ENCODE measurements at regions not wholly inside any gene's neighbourhood (a gene's known extent, or its start where the extent isn't known, plus 50 kb on each side); places are given as distances from the start of the nearest gene placed in this dataset.
"Not testable (repeated sequence)": the region's sequence is repeated elsewhere in the genome, so short reads cannot be mapped to it uniquely, and the experiment has no call there.

DNA sequence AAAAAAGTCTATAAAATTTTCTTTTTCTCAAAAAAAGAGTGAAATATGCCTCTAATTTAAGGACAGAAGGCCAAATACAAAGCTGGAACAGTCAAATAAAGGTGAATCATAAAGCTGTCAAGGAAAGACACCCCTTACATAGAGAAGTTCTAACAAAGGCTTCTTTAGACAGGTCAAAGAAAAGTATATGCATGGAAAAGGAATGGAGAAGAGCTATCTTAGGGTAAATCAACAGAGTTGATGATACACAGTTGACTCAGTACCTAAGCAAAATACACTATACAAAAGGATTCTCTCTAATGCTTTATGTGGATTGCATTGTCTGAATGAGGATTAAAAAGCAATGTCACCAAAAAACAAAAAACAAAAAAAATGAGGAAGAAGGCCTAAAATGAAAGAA lies 214.8 kb downstream of the TXNL1 start:
- POLR2A ChIA-PET, result no interaction called here
- Mint-ChIP-seq H3K36me3 (no peaks in the 10 kb centered on the region), H3K4me3 (no peak overlapping the region), H3K27me3 (no peaks in the 10 kb centered on the region), H3K27ac (no peak overlapping the region), H3K9me3 (peaks cover 9% of the 10 kb centered on the region), H3K4me1 (ENCODE audit: low read depth) (no peaks in the 10 kb centered on the region)
- CTCF ChIA-PET, result interaction anchor here (1.1 kb wide), 1 partner anchor 14 kb away, joined by 3 read pairs; no protein-coding TSS in a partner anchor
- intact Hi-C loops (cut with micrococcal nuclease), result no loop called here
- no peak for DNase-seq

DNA sequence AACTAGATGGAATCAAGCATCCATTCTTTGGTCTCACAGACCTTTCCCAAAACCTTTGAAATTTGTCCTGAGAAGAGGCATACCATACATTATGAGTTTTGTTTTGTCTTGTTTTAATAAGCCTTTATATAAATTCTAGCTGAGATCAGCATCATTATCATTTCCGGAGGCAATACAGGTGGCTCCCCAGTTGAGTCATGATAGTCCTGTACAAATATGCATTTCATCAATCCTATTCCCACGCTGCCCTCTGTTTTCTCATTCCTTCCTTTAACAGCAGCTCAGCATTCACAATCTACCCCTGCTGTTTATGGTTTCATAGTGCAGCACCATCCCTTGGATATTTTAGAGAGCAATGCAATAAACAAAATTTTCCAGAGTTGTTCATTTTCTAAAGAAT lies 216.7 kb downstream of the TXNL1 start:
- peaks cover 4% of the 10 kb centered on the region for H3K9me3 Mint-ChIP-seq
- DNase-seq, result no peak
- H3K4me3 Mint-ChIP-seq, result no peak overlapping the region
- ChIA-PET POLR2A (no interaction called here), CTCF (no interaction called here)
- intact Hi-C loops (cut with micrococcal nuclease), result no loop called here
- H3K36me3 Mint-ChIP-seq, result no peaks in the 10 kb centered on the region
- no peak overlapping the region for H3K27ac Mint-ChIP-seq
- H3K27me3 Mint-ChIP-seq, result no peaks in the 10 kb centered on the region
- H3K4me1 Mint-ChIP-seq (ENCODE audit: low read depth), result no peaks in the 10 kb centered on the region

DNA sequence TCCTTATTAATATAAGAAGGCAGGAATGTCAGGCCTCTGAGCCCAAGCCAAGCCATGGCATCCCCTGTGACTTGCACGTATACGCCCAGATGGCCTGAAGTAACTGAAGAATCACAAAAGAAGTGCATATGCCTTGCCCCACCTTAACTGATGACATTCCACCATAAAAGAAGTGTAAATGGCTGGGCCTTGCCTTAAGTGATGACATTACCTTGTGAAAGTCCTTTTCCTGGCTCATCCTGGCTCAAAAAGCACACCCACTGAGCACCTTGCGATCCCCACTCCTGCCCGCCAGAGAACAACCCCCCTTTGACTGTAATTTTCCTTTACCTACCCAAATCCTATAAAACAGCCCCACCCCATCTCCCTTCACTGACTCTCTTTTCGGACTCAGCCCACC lies 217.5 kb downstream of the TXNL1 start:
- H3K4me3 Mint-ChIP-seq; H3K27me3 Mint-ChIP-seq; DNase-seq; POLR2A ChIA-PET; H3K27ac Mint-ChIP-seq; H3K4me1 Mint-ChIP-seq (ENCODE audit: low read depth); intact Hi-C loops (cut with micrococcal nuclease); H3K9me3 Mint-ChIP-seq; CTCF ChIA-PET; H3K36me3 Mint-ChIP-seq: not testable (repeated sequence)

DNA sequence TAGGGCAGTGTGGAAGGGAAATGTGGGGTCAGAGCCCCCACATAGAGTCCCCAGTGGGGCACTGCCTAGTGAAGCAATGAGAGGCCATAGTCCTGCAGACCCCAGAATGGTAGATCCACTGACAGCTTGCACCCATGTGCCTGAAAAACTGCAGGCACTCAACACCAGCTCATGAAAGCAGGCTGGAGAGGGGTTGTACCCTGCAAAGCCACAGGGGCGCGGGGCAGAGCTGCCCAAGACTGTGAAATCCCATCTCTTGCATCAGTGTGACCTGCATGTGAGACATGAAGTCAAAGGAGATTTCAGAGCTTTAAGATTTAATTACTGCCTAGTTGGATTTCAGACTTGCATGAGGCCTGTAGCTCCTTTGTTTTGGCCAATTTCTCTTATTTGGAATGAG lies 224.0 kb downstream of the TXNL1 start:
- peaks cover 15% of the 10 kb centered on the region for H3K9me3 Mint-ChIP-seq
- no peak for DNase-seq
- CTCF ChIA-PET, result no interaction called here
- H3K27ac Mint-ChIP-seq, result no peak overlapping the region
- POLR2A ChIA-PET, result no interaction called here
- intact Hi-C loops (cut with micrococcal nuclease), result no loop called here
- H3K4me1 Mint-ChIP-seq (ENCODE audit: low read depth), result no peaks in the 10 kb centered on the region
- H3K4me3 Mint-ChIP-seq, result no peak overlapping the region
- no peaks in the 10 kb centered on the region for H3K27me3 Mint-ChIP-seq
- H3K36me3 Mint-ChIP-seq, result no peaks in the 10 kb centered on the region

DNA sequence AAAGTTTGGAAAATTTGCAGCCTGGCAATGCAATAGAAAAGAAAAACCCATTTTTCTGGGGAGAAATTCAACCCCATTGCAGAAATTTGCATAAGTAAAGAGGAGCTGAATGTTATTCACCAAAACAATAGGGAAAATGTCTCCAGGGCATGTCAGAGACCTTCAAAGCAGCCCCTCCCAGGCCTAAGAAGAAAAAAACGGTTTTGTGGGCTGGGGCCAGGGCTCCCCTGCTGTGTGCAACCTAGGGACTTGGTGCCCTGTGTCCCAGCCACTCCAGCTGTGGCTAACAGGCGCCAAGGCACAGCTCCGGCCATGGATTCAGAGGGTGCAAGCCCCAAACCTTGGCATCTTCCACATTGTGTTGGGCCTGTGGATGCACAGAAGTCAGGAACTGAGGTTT lies 224.5 kb downstream of the TXNL1 start:
- H3K9me3 Mint-ChIP-seq, result peaks cover 15% of the 10 kb centered on the region
- H3K4me1 Mint-ChIP-seq (ENCODE audit: low read depth), result no peaks in the 10 kb centered on the region
- H3K4me3 Mint-ChIP-seq, result no peak overlapping the region
- no peak for DNase-seq
- intact Hi-C loops (cut with micrococcal nuclease), result no loop called here
- no peaks in the 10 kb centered on the region for H3K36me3 Mint-ChIP-seq
- H3K27me3 Mint-ChIP-seq, result no peaks in the 10 kb centered on the region
- ChIA-PET CTCF (no interaction called here), POLR2A (no interaction called here)
- H3K27ac Mint-ChIP-seq, result no peak overlapping the region

DNA sequence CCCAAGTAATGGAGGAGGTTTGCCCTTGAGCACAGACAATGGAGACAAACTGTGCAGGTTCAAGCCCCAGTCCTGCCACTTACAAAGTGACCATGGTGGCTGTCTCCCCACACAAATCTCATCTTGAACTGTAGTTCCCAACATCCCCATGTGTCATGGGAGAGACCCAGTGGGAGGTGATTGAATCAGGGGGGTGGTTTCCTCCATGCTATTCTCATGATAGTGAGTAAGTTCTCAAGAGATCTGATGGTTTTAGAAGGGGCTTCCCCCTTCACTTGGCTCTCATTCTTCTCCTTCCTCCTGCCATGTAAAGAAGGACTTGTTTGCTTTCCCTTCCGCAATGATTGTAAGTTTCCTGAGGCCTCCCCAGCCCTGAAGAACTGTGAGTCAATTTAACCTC lies 225.4 kb downstream of the TXNL1 start:
- Mint-ChIP-seq H3K4me1 (ENCODE audit: low read depth) (no peaks in the 10 kb centered on the region), H3K36me3 (no peaks in the 10 kb centered on the region), H3K9me3 (peaks cover 15% of the 10 kb centered on the region), H3K27ac (no peak overlapping the region), H3K4me3 (no peak overlapping the region), H3K27me3 (no peaks in the 10 kb centered on the region)
- intact Hi-C loops (cut with micrococcal nuclease), result no loop called here
- DNase-seq, result no peak
- CTCF ChIA-PET, result no interaction called here
- POLR2A ChIA-PET, result no interaction called here

DNA sequence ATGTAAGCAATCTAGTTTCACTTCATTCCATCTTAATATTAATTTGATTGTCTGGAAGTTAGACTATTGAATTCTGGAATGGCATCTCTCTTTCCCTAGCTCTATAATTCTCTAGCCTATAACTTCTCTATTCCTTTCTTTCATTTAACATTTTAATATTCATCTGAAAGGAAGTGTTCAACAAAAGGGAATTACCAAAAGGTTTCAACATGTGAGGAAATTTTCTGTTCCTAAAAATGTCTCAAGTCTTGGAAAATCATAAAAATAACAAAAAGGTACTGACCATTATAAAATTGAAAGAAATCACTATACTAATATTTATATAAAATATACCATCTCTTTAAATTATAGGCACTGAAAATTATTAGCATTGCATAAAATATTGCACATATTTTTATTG lies 228.7 kb downstream of the TXNL1 start:
- no peak overlapping the region for H3K27ac Mint-ChIP-seq

DNA sequence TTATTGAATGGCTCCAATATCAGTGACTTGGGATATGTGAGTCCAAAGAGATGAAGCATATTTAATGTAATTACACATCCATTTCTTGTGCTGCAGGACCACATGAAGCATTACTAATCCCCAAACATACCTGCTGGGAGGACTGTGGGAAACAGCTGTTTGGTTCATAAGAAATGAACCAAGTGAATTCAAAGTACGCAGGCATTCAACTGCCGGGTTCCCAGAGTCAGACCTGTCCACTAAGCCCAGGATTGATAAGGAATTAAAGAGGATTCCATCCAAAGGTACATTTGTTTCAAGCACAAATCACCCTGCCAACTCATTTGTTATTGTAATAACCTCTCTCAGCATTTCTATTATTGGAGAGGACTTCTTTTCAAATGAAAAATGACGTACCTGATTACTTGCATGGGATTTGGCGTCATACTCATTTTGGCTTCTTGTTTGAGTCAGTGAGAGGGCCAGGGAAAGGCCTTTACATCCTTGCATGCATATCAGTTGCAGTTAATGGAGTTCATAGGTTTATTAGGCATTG lies 230.7 kb downstream of the TXNL1 start:
- no peak for DNase-seq
- no peaks in the 10 kb centered on the region for H3K36me3 Mint-ChIP-seq
- no peaks in the 10 kb centered on the region for H3K27me3 Mint-ChIP-seq
- H3K4me1 Mint-ChIP-seq (ENCODE audit: low read depth), result no peaks in the 10 kb centered on the region
- ChIA-PET CTCF (no interaction called here), POLR2A (no interaction called here)
- H3K27ac Mint-ChIP-seq, result no peak overlapping the region
- no peaks in the 10 kb centered on the region for H3K9me3 Mint-ChIP-seq
- intact Hi-C loops (cut with micrococcal nuclease), result no loop called here
- H3K4me3 Mint-ChIP-seq, result no peak overlapping the region

More for the DNA sequence above, 228.7 kb downstream of the TXNL1 start:
- Mint-ChIP-seq H3K36me3 (no peaks in the 10 kb centered on the region), H3K9me3 (peaks cover 7% of the 10 kb centered on the region), H3K27me3 (no peaks in the 10 kb centered on the region), H3K4me1 (ENCODE audit: low read depth) (no peaks in the 10 kb centered on the region), H3K4me3 (no peak overlapping the region)
- ChIA-PET POLR2A (no interaction called here), CTCF (no interaction called here)
- intact Hi-C loops (cut with micrococcal nuclease), result no loop called here
- DNase-seq, result no peak

DNA sequence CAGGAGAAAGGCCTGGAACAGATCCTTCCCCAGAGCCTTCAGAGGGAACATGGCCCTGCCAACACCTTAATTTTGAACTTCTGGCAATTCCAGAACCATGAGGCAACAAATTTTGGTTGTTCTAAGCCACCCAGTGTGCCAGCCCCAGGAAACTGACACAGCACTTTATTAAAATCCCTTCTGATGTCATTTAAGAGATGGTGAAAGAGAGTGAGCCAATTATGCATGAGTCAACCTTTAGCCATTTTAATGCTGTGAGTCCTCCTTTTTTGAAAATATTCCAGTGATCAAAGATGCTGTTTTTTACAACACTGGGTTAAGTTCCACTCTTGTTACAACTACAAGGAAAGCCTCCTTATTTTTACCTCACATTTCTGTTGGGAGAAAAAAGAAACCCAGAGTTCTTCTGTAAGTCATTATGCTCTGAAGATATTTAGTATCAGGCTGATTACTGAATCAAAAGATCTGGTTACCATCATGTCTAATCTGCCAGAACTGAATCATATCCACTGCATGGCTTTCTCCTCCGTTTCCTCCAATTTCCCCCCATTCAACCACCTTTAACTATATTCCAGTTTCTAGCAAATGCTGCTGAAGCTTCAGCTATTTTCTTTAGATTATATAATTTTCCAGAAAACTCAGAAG lies 235.4 kb downstream of the TXNL1 start:
- Mint-ChIP-seq H3K4me3 (no peak overlapping the region), H3K36me3 (no peaks in the 10 kb centered on the region), H3K4me1 (ENCODE audit: low read depth) (no peaks in the 10 kb centered on the region), H3K27ac (no peak overlapping the region), H3K9me3 (no peaks in the 10 kb centered on the region), H3K27me3 (peaks cover 2% of the 10 kb centered on the region)
- no peak for DNase-seq
- POLR2A ChIA-PET, result no interaction called here
- intact Hi-C loops (cut with micrococcal nuclease), result no loop called here
- CTCF ChIA-PET, result no interaction called here

DNA sequence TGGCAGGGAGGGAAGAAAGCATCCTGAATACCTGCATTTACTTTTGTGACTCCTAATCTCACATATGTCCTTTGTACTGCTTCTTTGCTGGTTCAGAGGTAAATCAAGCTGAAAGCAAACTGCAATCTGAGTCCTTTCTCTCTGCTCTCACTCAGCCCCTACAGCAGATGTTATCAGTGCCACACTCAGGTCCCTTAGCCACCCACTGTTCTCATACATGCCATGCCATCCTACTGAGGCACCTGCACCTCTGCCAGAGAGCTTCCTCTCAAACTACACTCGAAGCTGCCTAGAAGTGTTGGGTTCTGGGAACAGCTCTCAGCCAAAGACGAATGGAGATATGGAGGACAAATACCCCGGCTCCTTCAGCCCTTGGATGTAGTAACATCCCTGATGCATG lies 244.5 kb downstream of the TXNL1 start:
- no peaks in the 10 kb centered on the region for H3K36me3 Mint-ChIP-seq
- intact Hi-C loops (cut with micrococcal nuclease), result no loop called here
- H3K9me3 Mint-ChIP-seq, result no peaks in the 10 kb centered on the region
- CTCF ChIA-PET, result no interaction called here
- no peaks in the 10 kb centered on the region for H3K4me1 Mint-ChIP-seq (ENCODE audit: low read depth)
- no peak overlapping the region for H3K4me3 Mint-ChIP-seq
- no peak for DNase-seq
- peaks cover 2% of the 10 kb centered on the region for H3K27me3 Mint-ChIP-seq
- POLR2A ChIA-PET, result no interaction called here
- no peak overlapping the region for H3K27ac Mint-ChIP-seq

DNA sequence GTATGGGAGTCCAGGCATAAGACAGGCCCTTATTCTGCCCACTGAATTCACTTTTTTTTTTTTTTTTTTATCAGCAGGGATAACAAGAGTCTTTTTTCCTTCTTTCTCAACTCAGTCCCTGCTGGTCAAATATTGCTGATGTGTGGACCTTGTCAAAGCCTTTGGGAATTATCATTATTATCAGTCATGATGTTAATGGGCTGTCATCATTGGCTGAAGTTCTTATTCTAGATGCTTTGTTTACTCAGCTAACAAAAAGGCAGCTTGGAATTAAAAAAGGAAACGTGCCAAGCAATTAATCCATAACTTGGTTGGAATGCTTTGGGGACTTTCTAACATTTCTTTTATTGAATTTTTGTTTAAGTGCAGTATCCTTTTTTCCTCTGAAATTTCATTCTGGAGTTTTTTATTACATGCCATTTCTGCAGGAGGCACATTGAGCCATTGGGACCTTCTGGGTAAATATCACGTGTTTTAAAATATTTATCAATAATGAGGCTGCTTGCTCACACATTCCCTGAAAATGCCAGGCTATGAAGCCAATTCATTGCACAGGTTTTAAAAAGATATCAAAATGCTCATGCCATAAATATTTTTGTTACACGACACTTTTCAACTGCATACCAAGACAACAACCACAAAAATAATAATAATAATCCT lies 246.3 kb downstream of the TXNL1 start:
- H3K4me3 Mint-ChIP-seq, result no peak overlapping the region
- intact Hi-C loops (cut with micrococcal nuclease), result no loop called here
- DNase-seq, result no peak
- H3K27ac Mint-ChIP-seq, result no peak overlapping the region
- H3K4me1 Mint-ChIP-seq (ENCODE audit: low read depth), result no peaks in the 10 kb centered on the region
- POLR2A ChIA-PET, result no interaction called here
- H3K36me3 Mint-ChIP-seq, result no peaks in the 10 kb centered on the region
- H3K27me3 Mint-ChIP-seq, result no peaks in the 10 kb centered on the region
- CTCF ChIA-PET, result no interaction called here
- no peaks in the 10 kb centered on the region for H3K9me3 Mint-ChIP-seq

DNA sequence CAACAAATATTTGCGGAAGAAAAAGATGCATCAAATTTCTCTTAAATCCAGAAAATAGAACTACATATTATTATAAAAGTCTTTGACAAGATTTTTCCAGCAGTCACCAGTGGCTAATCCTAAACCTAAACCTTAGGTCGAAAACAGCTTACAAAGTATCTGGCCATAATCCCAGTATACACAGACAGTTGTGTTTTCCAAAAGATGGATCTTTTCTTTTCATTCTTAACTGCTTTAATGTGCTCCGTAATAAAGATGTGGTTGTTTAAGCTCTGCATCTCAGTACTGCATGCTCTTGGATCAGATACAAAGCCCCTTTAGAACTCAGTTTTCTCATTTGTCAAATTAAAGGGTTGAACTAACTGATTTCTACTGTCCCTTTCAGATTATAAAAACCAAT lies 247.8 kb downstream of the TXNL1 start:
- ChIA-PET CTCF (no interaction called here), POLR2A (no interaction called here)
- H3K27ac Mint-ChIP-seq, result no peak overlapping the region
- H3K27me3 Mint-ChIP-seq, result no peaks in the 10 kb centered on the region
- no peaks in the 10 kb centered on the region for H3K36me3 Mint-ChIP-seq
- no peak overlapping the region for H3K4me3 Mint-ChIP-seq
- H3K4me1 Mint-ChIP-seq (ENCODE audit: low read depth), result no peaks in the 10 kb centered on the region
- no peaks in the 10 kb centered on the region for H3K9me3 Mint-ChIP-seq
- DNase-seq, result no peak
- intact Hi-C loops (cut with micrococcal nuclease), result no loop called here

DNA sequence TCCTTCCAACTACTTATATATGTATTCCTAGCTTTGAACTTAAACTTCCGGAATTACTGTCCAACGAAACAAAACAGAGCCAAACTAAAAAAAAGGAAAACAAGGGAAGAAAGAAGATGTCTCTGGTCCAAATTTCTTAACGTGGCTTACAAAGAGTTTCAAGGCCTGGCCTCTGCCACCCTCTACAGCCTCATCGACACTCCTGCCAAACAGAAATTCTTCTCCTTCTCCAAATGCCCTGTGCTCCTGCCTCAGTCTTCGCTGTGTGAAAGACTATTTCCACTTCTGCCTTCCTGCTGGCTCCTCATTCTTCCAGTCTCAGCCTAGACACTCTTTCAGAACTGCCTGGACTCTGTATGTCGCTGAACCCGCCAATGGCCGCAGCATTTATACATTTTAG lies 249.2 kb downstream of the TXNL1 start:
- CTCF ChIA-PET, result interaction anchor here (0.7 kb wide), 1 partner anchor 971 kb away, joined by 3 read pairs; no protein-coding TSS in a partner anchor
- POLR2A ChIA-PET, result no interaction called here

More for the DNA sequence above, 249.2 kb downstream of the TXNL1 start:
- intact Hi-C loops (cut with micrococcal nuclease), result no loop called here
- Mint-ChIP-seq H3K36me3 (no peaks in the 10 kb centered on the region), H3K27me3 (no peaks in the 10 kb centered on the region), H3K27ac (no peak overlapping the region), H3K4me3 (no peak overlapping the region), H3K9me3 (no peaks in the 10 kb centered on the region), H3K4me1 (ENCODE audit: low read depth) (no peaks in the 10 kb centered on the region)
- DNase-seq, result no peak
